SU-DHL-6 (cell line): ENCODE measurements at regions not wholly inside any gene's neighbourhood (a gene's known extent, or its start where the extent isn't known, plus 50 kb on each side); places are given as distances from the start of the nearest gene placed in this dataset.

Experiments used
- EZH2phosphoT487 ChIP-seq: fragments of 200-600 bp; sonication (generic), shearing (Covaris generic); conservative IDR thresholded peaks from 2 replicates; pipeline ENCODE4 v1.6.1; 2018; ENCODE audit warnings: mild to moderate bottlenecking, antibody characterized with exemption, low read length, moderate library complexity, mixed read lengths
- TF ChIP-seq, protein P1 (sequence below): fragments of 200-600 bp; sonication (generic); IDR thresholded peaks from one replicate; pipeline ENCODE4 v1.5.1; 2017; ENCODE audit warnings: antibody characterized with exemption, mild to moderate bottlenecking, low read length, moderate library complexity; ENCODE audit not compliant: insufficient read depth, poor library complexity, severe bottlenecking

DNA sequence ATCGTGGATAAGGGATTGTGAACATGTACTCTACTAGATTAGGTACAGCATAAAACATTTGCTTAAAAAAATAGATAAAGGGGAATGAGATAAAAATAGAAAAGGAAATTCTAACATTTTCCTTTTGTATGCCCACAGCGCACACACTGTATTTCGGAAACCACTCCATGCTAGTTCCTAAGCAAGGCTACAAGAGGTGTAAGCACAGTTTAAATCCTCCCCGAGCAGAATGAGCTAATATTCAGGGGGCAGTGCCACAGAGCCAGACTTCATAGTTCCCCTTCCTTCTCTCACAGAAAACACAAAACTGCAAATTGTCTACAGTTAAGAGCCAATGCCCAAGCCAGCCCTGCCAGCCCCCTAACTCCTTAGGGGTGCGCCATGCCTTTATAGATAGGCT lies 159.4 kb downstream of the ZNF281 start:
- TF ChIP-seq, protein P1, sequence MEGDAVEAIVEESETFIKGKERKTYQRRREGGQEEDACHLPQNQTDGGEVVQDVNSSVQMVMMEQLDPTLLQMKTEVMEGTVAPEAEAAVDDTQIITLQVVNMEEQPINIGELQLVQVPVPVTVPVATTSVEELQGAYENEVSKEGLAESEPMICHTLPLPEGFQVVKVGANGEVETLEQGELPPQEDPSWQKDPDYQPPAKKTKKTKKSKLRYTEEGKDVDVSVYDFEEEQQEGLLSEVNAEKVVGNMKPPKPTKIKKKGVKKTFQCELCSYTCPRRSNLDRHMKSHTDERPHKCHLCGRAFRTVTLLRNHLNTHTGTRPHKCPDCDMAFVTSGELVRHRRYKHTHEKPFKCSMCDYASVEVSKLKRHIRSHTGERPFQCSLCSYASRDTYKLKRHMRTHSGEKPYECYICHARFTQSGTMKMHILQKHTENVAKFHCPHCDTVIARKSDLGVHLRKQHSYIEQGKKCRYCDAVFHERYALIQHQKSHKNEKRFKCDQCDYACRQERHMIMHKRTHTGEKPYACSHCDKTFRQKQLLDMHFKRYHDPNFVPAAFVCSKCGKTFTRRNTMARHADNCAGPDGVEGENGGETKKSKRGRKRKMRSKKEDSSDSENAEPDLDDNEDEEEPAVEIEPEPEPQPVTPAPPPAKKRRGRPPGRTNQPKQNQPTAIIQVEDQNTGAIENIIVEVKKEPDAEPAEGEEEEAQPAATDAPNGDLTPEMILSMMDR, result no peak
- TF ChIP-seq EZH2phosphoT487, result no peak
